Bronchial epithelial cell (primary cell): ENCODE measurements at regions not wholly inside any gene's neighbourhood (a gene's known extent, or its start where the extent isn't known, plus 50 kb on each side); places are given as distances from the start of the nearest gene placed in this dataset.

Experiments
- DNase-seq: peaks from one replicate; pipeline ENCODE4 v3.0.0-alpha.2; 2010; ENCODE audit warnings: low read depth
- FAIRE-seq: peaks from 2 replicates; lab custom pipeline; 2011; peaks lifted over from hg19 to GRCh38; lab: Jason Lieb, UNC
- H3K27me3 ChIP-seq: 2 replicates; pipeline ENCODE4 v1.5.1; 2011; ENCODE audit warnings: low read length; ENCODE audit not compliant: control insufficient read depth, insufficient read depth
- H3K36me3 ChIP-seq: 2 replicates; pipeline ENCODE4 v1.5.1; 2011; ENCODE audit warnings: low read length; ENCODE audit not compliant: control insufficient read depth, insufficient read depth
- H3K4me3 ChIP-seq: 2 replicates; pipeline ENCODE4 v1.5.1; 2011; ENCODE audit warnings: mild to moderate bottlenecking, low read depth, low read length, control low read depth
- TF ChIP-seq, protein P1 (sequence below): IDR thresholded peaks from 2 replicates; pipeline ENCODE4 v1.5.1; 2011; ENCODE audit warnings: mild to moderate bottlenecking, moderate library complexity, low read length, control low read depth, inconsistent platforms; ENCODE audit not compliant: insufficient read depth, severe bottlenecking

DNA sequence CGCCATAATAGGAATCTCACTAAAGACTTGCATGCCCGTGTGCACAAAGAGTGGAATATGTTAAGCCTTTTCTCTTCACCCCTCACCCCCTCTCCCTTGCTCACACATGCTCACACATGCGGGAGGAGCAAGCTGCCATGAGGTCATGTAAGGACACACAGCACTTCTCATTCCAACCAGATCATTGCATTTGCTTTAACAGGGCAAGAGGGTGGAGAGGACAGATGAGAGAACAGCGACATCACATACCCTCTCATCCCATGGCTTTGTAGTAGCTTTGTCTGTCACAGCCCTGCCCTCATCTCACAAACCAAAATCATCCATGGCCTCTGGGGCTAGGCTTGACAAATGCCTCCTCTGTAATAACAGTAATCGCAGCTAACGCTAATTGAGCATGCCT, 145.6 kb upstream of the FRY start:
- DNase-seq (no peak), FAIRE-seq (peak; percentile 91)
- Histone ChIP-seq H3K4me3 (no peak overlapping the region), H3K27me3 (no peaks in the 10 kb centered on the region), H3K36me3 (no peaks in the 10 kb centered on the region)
- TF ChIP-seq, protein P1, sequence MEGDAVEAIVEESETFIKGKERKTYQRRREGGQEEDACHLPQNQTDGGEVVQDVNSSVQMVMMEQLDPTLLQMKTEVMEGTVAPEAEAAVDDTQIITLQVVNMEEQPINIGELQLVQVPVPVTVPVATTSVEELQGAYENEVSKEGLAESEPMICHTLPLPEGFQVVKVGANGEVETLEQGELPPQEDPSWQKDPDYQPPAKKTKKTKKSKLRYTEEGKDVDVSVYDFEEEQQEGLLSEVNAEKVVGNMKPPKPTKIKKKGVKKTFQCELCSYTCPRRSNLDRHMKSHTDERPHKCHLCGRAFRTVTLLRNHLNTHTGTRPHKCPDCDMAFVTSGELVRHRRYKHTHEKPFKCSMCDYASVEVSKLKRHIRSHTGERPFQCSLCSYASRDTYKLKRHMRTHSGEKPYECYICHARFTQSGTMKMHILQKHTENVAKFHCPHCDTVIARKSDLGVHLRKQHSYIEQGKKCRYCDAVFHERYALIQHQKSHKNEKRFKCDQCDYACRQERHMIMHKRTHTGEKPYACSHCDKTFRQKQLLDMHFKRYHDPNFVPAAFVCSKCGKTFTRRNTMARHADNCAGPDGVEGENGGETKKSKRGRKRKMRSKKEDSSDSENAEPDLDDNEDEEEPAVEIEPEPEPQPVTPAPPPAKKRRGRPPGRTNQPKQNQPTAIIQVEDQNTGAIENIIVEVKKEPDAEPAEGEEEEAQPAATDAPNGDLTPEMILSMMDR, result no peak

- TF ChIP-seq, protein P1, result no peak
- no peak for DNase-seq
- no peaks in the 10 kb centered on the region for H3K27me3 ChIP-seq
- FAIRE-seq, result no peak
- H3K4me3 ChIP-seq, result no peak overlapping the region
- no peaks in the 10 kb centered on the region for H3K36me3 ChIP-seq
These were observed 144.3 kb upstream of the FRY start for GRCh38 chr13:31887286-31887685.

DNA sequence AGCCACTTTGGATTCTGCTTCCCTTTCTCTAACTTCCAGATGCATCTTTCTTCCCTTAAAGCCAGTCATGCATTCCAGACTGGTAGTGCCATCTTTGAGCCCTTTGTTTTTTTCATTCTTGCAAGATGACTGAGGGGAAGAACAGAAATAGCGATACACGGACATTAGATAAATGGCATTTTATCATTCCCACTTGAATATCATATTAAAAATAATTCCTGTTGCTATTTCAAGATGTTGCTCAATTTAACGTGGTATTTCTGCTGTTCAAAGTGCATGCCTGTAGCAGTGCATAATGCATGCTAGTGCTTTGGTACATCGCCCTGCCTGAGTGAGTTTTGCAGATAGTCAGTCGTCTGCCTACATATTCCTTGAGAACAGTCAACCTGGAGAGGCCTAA, 140.6 kb upstream of the FRY start:
- H3K36me3 ChIP-seq, result no peaks in the 10 kb centered on the region
- TF ChIP-seq, protein P1, result no peak
- H3K27me3 ChIP-seq, result no peaks in the 10 kb centered on the region
- H3K4me3 ChIP-seq, result no peak overlapping the region
- FAIRE-seq (no peak), DNase-seq (no peak)

DNA sequence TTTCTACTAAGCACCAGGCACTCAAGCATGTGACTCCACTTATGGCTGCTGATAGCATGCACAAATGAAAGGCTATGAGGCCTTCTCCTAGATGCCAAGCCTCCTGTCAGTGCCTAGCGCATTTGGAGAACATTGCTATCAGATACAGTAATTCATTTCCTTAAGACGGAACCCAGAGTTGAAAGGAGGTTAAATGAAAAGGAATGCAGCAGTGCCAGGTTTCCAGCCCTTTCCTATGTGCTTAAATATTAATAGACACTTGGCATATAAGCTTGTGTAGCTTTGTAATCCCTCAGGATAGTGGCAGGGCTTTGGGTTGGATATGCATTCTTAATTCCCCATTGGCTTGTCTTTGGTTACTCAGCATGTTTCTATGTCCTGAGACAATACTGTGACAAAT, 140.1 kb upstream of the FRY start:
- TF ChIP-seq, protein P1, result no peak
- no peaks in the 10 kb centered on the region for H3K27me3 ChIP-seq
- FAIRE-seq (no peak), DNase-seq (peak; percentile 19)
- no peak overlapping the region for H3K4me3 ChIP-seq
- H3K36me3 ChIP-seq, result no peaks in the 10 kb centered on the region

DNA sequence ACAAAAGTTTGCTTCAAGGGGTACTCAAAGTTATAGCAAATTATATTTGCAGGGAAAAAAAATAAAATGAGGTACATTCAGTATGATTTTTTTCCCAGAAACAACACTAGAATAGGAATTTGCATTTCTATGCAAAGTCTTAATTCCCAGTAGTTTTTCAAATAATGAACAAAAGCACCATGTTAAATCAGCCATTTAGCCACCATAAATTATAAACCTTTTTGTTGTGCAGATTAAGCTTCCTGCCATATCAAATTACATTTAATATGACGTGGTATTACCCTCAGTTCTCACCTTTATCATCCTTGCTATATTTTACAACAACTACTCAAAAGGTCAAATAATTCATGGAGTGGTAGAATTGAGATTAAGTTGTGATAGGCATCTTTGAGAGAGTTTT, 136.6 kb upstream of the FRY start:
- Histone ChIP-seq H3K27me3 (no peaks in the 10 kb centered on the region), H3K4me3 (no peak overlapping the region), H3K36me3 (no peaks in the 10 kb centered on the region)
- FAIRE-seq (no peak), DNase-seq (no peak)
- TF ChIP-seq, protein P1, result no peak

GRCh38 chr13:31895691-31896090, 135.9 kb upstream of the FRY start:
- Histone ChIP-seq H3K4me3 (no peak overlapping the region), H3K36me3 (no peaks in the 10 kb centered on the region), H3K27me3 (no peaks in the 10 kb centered on the region)
- no peak for DNase-seq
- FAIRE-seq, result no peak
- TF ChIP-seq, protein P1, result no peak
